Lung (tissue), 11 donors: ENCODE measurements at regions not wholly inside any gene's neighbourhood (a gene's known extent, or its start where the extent isn't known, plus 50 kb on each side); places are given as distances from the start of the nearest gene placed in this dataset.

ENCODE experiments used
- ATAC-seq: fragments of 200-7000 bp; cut with Tn5 transposase; one replicate; pipeline ENCODE4 v1.9.1; 2020; ENCODE audit warnings: moderate number of reproducible peaks; ENCODE audit not compliant: insufficient read depth, low FRiP score
- DNase-seq, 3 donors: peaks; one replicate each; pipeline ENCODE4 v3.0.0-alpha.2; 2013 to 2017
- H3K27ac ChIP-seq, 2 donors: one replicate each; pipeline ENCODE4 v1.5.1; 2013; ENCODE audit warnings: mild to moderate bottlenecking in 2 of 2, moderate library complexity in 2 of 2, control low read depth in 1 of 2, inconsistent platforms in 1 of 2, low read depth in 1 of 2, low read length in 1 of 2
- H3K27me3 ChIP-seq, 3 donors: one replicate each; pipeline ENCODE4 v1.5.1; 2013; ENCODE audit warnings: low read length in 2 of 3; ENCODE audit not compliant: control insufficient read depth in 3 of 3, insufficient read depth in 3 of 3
- H3K36me3 ChIP-seq, 4 donors: one replicate each; pipeline ENCODE4 v1.5.1; 2013; ENCODE audit warnings: low read length in 4 of 4, mild to moderate bottlenecking in 1 of 4, moderate library complexity in 1 of 4; ENCODE audit not compliant: control insufficient read depth in 4 of 4, insufficient read depth in 4 of 4
- H3K4me1 ChIP-seq, 5 donors: one replicate each; pipeline ENCODE4 v1.5.1; 2013; ENCODE audit warnings: low read length in 5 of 5, mild to moderate bottlenecking in 2 of 5, moderate library complexity in 1 of 5; ENCODE audit not compliant: control insufficient read depth in 5 of 5, insufficient read depth in 5 of 5
- H3K4me3 ChIP-seq: one replicate; pipeline ENCODE4 v1.5.1; 2013; ENCODE audit warnings: mild to moderate bottlenecking, control low read depth, moderate library complexity
- H3K9ac ChIP-seq, 2 donors: one replicate each; pipeline ENCODE4 v1.5.1; 2013; ENCODE audit warnings: low read length in 2 of 2, control low read depth in 1 of 2; ENCODE audit not compliant: insufficient read depth in 1 of 2
- H3K9me3 ChIP-seq, 4 donors: one replicate each; pipeline ENCODE4 v1.5.1; 2013; ENCODE audit warnings: low read length in 3 of 4, mild to moderate bottlenecking in 1 of 4, moderate library complexity in 1 of 4; ENCODE audit not compliant: control insufficient read depth in 4 of 4, insufficient read depth in 3 of 4
- WGBS, 2 donors: extraction: QIAGEN DNeasy Blood & Tissue Kit; methylation state at CpG; one replicate each; pipeline ENCODE4 v1.1.7; 2013; 5-methylcytosine and 5-hydroxymethylcytosine counted together
- TF ChIP-seq, protein P1 (sequence below): IDR thresholded peaks from 2 replicates; pipeline ENCODE4 v1.5.1; 2012; ENCODE audit warnings: mild to moderate bottlenecking; ENCODE audit errors: control extremely low read depth, extremely low read depth
- donor health status: control.
- donor health status: control.
- donor health status: Bipolar disorder and iron deficiency.
- donor health status: healthy.
- donor health status: DM: yes; HTN: yes; CAD: no.

DNA sequence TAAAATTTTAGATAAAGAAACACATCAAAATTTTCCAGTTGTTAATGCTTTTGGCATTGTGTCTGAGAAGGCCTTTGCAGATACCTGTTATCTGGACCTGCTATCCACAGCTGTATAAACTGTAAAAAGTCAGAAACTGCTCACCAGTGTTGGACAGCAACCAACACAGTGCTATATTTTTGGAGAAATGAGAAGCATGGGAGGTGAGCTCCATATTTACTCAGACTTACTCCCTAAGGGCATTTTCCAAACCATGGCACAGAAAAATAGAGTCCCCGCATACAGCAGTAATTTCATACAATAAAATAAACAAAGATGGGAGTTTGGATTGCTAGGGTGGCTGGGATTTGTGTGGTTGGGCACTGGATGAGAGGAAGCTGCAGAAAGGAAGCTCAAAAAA, 136.3 kb upstream of the GLI3 start:
- Histone ChIP-seq H3K36me3 (no peaks in the 10 kb centered on the region), H3K4me1 (no peaks in the 10 kb centered on the region), H3K27ac (no peak overlapping the region), H3K9me3 (no peaks in the 10 kb centered on the region), H3K9ac (no peak overlapping the region), H3K4me3 (no peak overlapping the region), H3K27me3 (no peaks in the 10 kb centered on the region)
- TF ChIP-seq, protein P1, sequence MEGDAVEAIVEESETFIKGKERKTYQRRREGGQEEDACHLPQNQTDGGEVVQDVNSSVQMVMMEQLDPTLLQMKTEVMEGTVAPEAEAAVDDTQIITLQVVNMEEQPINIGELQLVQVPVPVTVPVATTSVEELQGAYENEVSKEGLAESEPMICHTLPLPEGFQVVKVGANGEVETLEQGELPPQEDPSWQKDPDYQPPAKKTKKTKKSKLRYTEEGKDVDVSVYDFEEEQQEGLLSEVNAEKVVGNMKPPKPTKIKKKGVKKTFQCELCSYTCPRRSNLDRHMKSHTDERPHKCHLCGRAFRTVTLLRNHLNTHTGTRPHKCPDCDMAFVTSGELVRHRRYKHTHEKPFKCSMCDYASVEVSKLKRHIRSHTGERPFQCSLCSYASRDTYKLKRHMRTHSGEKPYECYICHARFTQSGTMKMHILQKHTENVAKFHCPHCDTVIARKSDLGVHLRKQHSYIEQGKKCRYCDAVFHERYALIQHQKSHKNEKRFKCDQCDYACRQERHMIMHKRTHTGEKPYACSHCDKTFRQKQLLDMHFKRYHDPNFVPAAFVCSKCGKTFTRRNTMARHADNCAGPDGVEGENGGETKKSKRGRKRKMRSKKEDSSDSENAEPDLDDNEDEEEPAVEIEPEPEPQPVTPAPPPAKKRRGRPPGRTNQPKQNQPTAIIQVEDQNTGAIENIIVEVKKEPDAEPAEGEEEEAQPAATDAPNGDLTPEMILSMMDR, result no peak
- no peak for DNase-seq
- no peak for ATAC-seq
- WGBS, 2 donors, result 76 to 79% methylated on average over 1 of the region's 1 CpG

GRCh38 chr7:42372479-42372878, 135.5 kb upstream of the GLI3 start:
- TF ChIP-seq, protein P1, result no peak
- no peak overlapping the region for H3K4me3 ChIP-seq
- no peaks in the 10 kb centered on the region for H3K36me3 ChIP-seq
- H3K4me1 ChIP-seq, result no peaks in the 10 kb centered on the region
- no peak overlapping the region for H3K9ac ChIP-seq
- ATAC-seq, result no peak
- H3K27ac ChIP-seq, result no peak overlapping the region
- H3K9me3 ChIP-seq, result no peaks in the 10 kb centered on the region
- peak in 1 of 3 donors; percentile 31 for DNase-seq
- WGBS, 2 donors, result 47 to 49% methylated on average over 3 of the region's 3 CpGs
- H3K27me3 ChIP-seq, result no peaks in the 10 kb centered on the region

GRCh38 chr7:42359946-42360345, 122.9 kb upstream of the GLI3 start:
- Histone ChIP-seq H3K9me3 (peaks cover 0 to 7% (median 0%) of the 10 kb centered on the region in 4 donors), H3K9ac (no peak overlapping the region), H3K4me3 (no peak overlapping the region), H3K27ac (no peak overlapping the region), H3K36me3 (no peaks in the 10 kb centered on the region), H3K4me1 (no peaks in the 10 kb centered on the region), H3K27me3 (no peaks in the 10 kb centered on the region)
- TF ChIP-seq, protein P1, result no peak
- ATAC-seq (no peak), DNase-seq (no peak)
- WGBS, 2 donors, result 46 to 54% methylated on average over 1 of the region's 1 CpG

DNA sequence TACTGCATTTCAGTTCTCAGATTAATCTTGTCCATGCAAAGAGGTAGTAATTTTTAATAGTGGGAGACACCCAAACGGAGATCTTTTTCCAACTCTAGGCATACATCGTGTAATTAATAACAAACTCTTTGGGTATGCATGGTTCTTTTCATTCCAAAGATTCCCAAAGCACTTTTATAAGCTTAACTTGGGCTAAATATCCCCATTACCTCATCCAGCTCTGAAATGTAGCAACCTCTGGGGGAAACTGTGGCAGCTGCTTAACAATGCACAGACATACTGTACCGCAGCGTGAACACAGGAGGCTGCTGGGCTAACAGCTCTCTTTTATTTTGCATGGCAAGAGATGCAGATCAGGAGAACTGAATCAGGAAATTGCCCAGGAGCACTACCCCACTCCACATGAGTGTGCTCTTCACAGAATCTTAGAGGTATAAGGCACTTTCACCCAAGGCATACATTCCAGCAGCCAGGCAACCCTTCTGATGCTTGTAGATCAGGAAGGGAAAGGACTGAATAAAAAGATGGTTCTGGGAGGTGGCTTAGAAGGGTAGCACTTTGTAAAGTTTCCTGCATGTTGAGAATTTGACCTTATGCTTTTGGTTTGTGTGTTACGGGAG, 114.4 kb upstream of the GLI3 start:
- peak in 1 of 3 donors; percentile 27 for DNase-seq
- no peak overlapping the region for H3K27ac ChIP-seq
- WGBS, 2 donors, result 73 to 83% methylated on average over 5 of the region's 5 CpGs
- no peaks in the 10 kb centered on the region for H3K9me3 ChIP-seq
- H3K36me3 ChIP-seq, result no peaks in the 10 kb centered on the region
- H3K9ac ChIP-seq, result no peak overlapping the region
- H3K27me3 ChIP-seq, result no peaks in the 10 kb centered on the region
- H3K4me1 ChIP-seq, result peaks cover 0 to 13% (median 4%) of the 10 kb centered on the region in 5 donors
- peak; percentile 19 for ATAC-seq
- no peak overlapping the region for H3K4me3 ChIP-seq
- TF ChIP-seq, protein P1, result no peak
